Embryonic facial prominence (tissue), 1 donor: ENCODE measurements at regions not wholly inside any gene's neighbourhood (a gene's known extent, or its start where the extent isn't known, plus 50 kb on each side); places are given as distances from the start of the nearest gene placed in this dataset.

ENCODE experiments used
- DNase-seq: peaks from one replicate; pipeline ENCODE4 v3.0.0-alpha.2; 2016; ENCODE audit errors: extremely low spot score

GRCh38 chr5:165263536-165263935 lies 1758.1 kb downstream of the MAT2B start:
- DNase-seq: no peak

GRCh38 chr5:165266939-165267338 lies 1761.5 kb downstream of the MAT2B start:
- DNase-seq: no peak

GRCh38 chr5:165272436-165272835 lies 1767.0 kb downstream of the MAT2B start:
- DNase-seq: no peak

DNA sequence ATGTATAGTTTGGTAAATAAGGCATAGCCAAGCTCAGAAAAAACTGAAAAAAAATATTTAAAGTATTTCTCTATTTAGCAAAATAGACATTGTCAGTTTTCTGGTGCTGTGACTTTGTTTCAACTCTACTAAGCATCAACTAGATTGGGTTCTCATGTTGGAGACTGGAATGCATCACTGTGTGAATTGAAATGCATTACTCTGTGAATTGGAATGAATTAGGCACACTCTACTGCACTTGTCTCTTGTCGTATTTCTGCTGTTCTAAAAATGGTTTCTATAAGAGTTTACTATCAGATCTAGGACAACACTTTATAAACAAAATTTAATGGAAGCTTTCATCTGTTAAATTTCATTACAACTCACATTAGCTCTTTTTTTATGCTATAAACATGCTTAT lies 1772.2 kb downstream of the MAT2B start:
- no peak for DNase-seq

GRCh38 chr5:165282491-165282890 lies 1777.1 kb downstream of the MAT2B start:
- DNase-seq: no peak

DNA sequence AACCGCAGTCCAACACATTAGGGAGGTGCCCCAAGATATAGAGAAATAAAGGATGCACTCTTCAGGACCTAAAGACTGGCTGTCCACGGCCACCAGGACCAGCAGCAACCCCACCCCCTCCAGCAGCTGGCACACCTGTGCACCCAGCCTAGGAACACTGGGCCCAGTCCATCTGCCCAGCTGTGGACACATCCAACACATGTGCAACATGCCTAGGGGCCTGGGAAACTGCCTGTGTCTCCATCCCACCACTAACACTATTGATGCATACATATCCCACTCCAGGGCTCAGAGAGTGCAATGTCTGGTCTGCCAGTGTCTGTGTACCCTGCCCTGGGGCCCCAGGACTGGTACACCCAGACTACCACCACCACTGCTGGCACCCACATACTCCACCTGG lies 1781.3 kb downstream of the MAT2B start:
- DNase-seq: no peak

- no peak for DNase-seq
Observed at GRCh38 chr5:165290535-165290934, 1785.1 kb downstream of the MAT2B start.

GRCh38 chr5:165296401-165297130 lies 1791.1 kb downstream of the MAT2B start:
- DNase-seq: no peak

DNA sequence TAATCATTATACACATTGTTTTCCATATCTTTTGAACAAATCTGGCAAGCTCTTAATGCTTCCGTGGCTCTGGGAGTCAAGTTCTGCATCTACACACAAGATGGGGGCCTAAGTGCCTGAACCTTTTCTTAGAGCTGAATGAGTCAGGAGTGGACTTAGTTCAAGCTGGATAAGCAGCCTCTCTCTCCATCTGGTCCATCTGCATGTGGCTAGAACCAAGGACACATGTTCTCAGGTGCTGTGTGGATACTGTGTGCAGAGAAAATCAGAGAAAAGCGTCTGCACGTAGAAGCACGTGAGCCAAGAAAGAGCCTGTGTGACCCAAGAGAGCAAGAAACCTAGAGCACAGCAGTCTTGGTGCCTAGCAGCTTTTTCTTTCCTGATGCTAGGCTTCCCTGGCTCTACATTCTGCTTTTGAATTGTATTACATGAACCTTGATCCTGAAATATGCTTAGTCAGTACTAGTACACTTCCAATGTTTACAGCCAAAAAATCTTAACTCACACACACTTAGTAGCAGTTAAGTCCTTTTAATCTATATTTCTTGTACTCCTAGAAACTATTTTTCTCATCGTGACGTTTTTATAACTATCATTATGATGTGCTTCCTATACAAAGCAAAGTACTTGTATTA lies 1798.9 kb downstream of the MAT2B start:
- DNase-seq: no peak

DNA sequence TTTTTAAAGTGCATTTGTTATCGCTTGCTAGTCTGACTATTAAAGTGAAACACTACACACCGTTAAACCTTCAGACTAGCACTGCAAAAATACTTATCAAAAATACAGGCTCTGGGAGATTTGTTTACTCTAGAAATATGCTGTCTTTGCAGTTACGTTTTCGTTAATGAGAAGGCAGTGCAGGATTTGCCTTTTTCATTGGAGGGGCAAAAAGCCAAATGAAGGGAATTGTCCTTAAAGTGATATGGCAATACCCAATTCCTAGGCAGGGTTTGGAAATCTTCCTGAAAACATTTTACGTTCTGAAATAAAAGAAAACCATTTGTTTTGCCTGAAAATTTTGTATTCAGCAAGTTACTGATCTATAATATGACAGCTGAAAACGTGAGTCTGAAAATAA lies 1800.2 kb downstream of the MAT2B start:
- DNase-seq: no peak

- no peak for DNase-seq
Observed at GRCh38 chr5:165309446-165309845, 1804.0 kb downstream of the MAT2B start.

- no peak for DNase-seq
Observed at GRCh38 chr5:165310031-165310430, 1804.6 kb downstream of the MAT2B start.

- no peak for DNase-seq
Observed at GRCh38 chr5:165321912-165322311, 1816.5 kb downstream of the MAT2B start.

DNA sequence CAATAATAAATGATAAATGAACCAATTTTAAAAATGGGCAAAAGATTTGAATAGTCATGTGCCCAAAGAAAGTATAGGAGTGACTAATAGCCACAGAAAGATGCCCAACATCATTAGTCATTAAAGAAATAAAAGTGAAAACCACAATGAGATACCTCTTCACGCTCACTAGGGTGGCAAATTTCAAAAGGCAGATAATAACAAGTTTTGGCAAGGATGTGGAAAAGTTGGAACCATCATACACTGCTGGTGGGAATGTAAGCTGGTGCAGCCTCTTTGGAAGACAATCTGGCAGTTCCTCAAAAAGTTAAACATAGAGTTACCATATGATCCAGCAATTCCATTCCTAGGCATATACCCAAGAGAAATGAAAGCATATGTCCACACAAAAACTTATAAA lies 1819.8 kb downstream of the MAT2B start:
- no peak for DNase-seq

GRCh38 chr5:165327631-165328030 lies 1822.2 kb downstream of the MAT2B start:
- DNase-seq: no peak

- DNase-seq: no peak
Observed at GRCh38 chr5:165328846-165329245, 1823.4 kb downstream of the MAT2B start.

- no peak for DNase-seq
Observed at GRCh38 chr5:165333623-165334022, 1828.2 kb downstream of the MAT2B start.

- DNase-seq: no peak
Observed at GRCh38 chr5:165334201-165334600, 1828.8 kb downstream of the MAT2B start.

DNA sequence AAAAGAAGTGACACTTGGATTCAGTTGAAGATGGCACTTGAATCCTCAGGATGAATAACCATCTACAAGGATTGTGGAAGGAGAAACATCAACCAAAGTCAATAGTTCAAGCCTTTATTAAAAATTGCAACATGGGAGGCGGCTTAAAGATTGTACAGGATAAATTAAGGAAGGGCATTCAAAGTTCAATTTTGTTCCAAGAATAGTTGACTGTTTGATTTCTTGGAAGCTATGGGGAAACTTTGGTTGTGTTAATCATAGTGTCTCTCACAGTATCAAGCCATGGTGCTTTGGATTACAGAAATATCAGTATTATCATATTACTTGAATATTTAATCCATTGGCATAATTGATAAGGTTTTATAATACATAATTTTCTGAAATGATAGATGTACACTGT lies 1844.3 kb downstream of the MAT2B start:
- DNase-seq: no peak

GRCh38 chr5:165351342-165351741 lies 1845.9 kb downstream of the MAT2B start:
- no peak for DNase-seq

DNA sequence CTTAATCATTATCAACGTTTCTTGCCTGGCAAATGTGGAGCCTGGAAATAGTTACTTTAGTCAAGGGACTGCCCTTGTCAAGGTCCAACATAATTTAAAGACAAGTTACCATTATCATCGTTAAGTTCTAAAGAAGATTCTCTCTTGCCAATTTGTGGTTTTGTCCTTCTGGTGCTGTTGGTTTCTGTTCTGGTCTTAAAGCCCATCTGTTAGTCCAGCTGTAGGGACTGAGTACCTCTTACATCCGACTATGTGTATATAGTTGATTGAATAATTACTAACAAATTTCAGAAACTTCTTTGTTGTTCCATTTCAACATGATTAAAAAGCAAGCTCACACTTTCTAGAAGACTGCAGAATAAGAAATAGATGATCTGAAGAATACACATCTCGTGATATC lies 1854.9 kb downstream of the MAT2B start:
- DNase-seq: no peak

- no peak for DNase-seq
Observed at GRCh38 chr5:165360784-165361542, 1855.5 kb downstream of the MAT2B start.

- DNase-seq: no peak
Observed at GRCh38 chr5:165370233-165370632, 1864.8 kb downstream of the MAT2B start.
